Astrocyte (in vitro differentiated cells and primary cell): ENCODE measurements at regions not wholly inside any gene's neighbourhood (a gene's known extent, or its start where the extent isn't known, plus 50 kb on each side); places are given as distances from the start of the nearest gene placed in this dataset.
"Not testable (repeated sequence)": the region's sequence is repeated elsewhere in the genome, so short reads cannot be mapped to it uniquely, and the experiment has no call there.

Source experiments
- DNase-seq: peaks from one replicate; pipeline ENCODE4 v3.0.0-alpha.2; 2010; ENCODE audit warnings: low read depth
- FAIRE-seq: peaks from 2 replicates; lab custom pipeline; 2011; peaks lifted over from hg19 to GRCh38; lab: Jason Lieb, UNC
- H2AFZ ChIP-seq: 2 replicates; pipeline ENCODE4 v1.6.0; 2012; ENCODE audit warnings: low read depth, low read length, inconsistent platforms
- H3K27ac ChIP-seq: 2 replicates; pipeline ENCODE4 v1.5.1; 2011; ENCODE audit warnings: low read depth, low read length, inconsistent platforms
- H3K27me3 ChIP-seq: 2 replicates; pipeline ENCODE4 v1.6.0; 2011; ENCODE audit warnings: low read length, inconsistent platforms; ENCODE audit not compliant: insufficient read depth
- H3K36me3 ChIP-seq: 2 replicates; pipeline ENCODE4 v1.5.1; 2011; ENCODE audit warnings: low read length, inconsistent platforms; ENCODE audit not compliant: insufficient read depth
- H3K4me1 ChIP-seq: 2 replicates; pipeline ENCODE4 v1.5.1; 2011; ENCODE audit warnings: low read length, inconsistent platforms; ENCODE audit not compliant: insufficient read depth
- H3K4me2 ChIP-seq: 2 replicates; pipeline ENCODE4 v1.6.0; 2012; ENCODE audit warnings: low read length, inconsistent platforms
- H3K4me3 ChIP-seq: 2 replicates; pipeline ENCODE4 v1.5.1; 2011; ENCODE audit warnings: low read depth, mild to moderate bottlenecking, low read length, inconsistent platforms; ENCODE audit not compliant: insufficient read depth
- H3K79me2 ChIP-seq: 2 replicates; pipeline ENCODE4 v1.6.0; 2012; ENCODE audit warnings: mild to moderate bottlenecking, low read length, inconsistent platforms; ENCODE audit not compliant: insufficient read depth
- H3K9ac ChIP-seq: 2 replicates; pipeline ENCODE4 v1.6.0; 2012; ENCODE audit warnings: mild to moderate bottlenecking, low read length, inconsistent platforms
- H3K9me3 ChIP-seq: 2 replicates; pipeline ENCODE4 v1.5.1; 2012; ENCODE audit warnings: low read depth, mild to moderate bottlenecking, low read length, inconsistent platforms; ENCODE audit not compliant: insufficient read depth
- H4K20me1 ChIP-seq: 2 replicates; pipeline ENCODE4 v1.6.0; 2012; ENCODE audit warnings: low read length, inconsistent platforms; ENCODE audit not compliant: insufficient read depth
- H3K27ac Mint-ChIP-seq: one replicate; pipeline ENCODE4 v1.8.0; 2021; ENCODE audit warnings: mild to moderate bottlenecking, mixed read lengths; ENCODE audit not compliant: unreplicated experiment
- H3K27me3 Mint-ChIP-seq: one replicate; pipeline ENCODE4 v1.8.0; 2021; ENCODE audit warnings: low read depth, mixed read lengths; ENCODE audit not compliant: unreplicated experiment
- H3K36me3 Mint-ChIP-seq: one replicate; pipeline ENCODE4 v1.8.0; 2021; ENCODE audit warnings: low read depth, mixed read lengths; ENCODE audit not compliant: unreplicated experiment
- H3K4me1 Mint-ChIP-seq: one replicate; pipeline ENCODE4 v1.8.0; 2021; ENCODE audit warnings: low read depth, mixed read lengths; ENCODE audit not compliant: unreplicated experiment
- H3K4me3 Mint-ChIP-seq: one replicate; pipeline ENCODE4 v1.8.0; 2021; ENCODE audit warnings: mild to moderate bottlenecking, moderate library complexity, mixed read lengths; ENCODE audit not compliant: unreplicated experiment
- H3K9me3 Mint-ChIP-seq: one replicate; pipeline ENCODE4 v1.8.0; 2021; ENCODE audit warnings: mild to moderate bottlenecking, mixed read lengths; ENCODE audit not compliant: unreplicated experiment

DNA sequence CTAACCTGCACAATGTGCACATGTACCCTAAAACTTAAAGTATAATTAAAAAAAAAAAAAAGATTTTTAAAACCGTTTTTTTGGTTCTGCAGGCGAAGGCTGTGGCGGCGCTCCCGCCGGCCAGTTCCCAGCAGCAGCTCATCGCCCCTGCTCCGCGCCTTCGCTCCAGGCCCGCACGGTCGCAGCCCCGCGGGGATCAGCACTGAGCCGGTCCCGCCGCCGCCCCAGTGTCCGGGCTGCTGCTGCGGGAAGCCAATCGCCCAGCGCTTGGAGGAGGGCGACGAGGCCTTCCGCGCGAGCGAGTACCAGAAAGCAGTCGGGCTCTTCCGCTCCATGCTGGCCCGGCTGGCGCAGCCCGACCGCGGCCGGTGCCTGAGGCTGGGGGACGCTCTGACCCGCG is 572.8 kb downstream of the TUBA3C start:
- not testable (repeated sequence) for H2AFZ ChIP-seq, H3K27me3 Mint-ChIP-seq, H3K36me3 Mint-ChIP-seq, H3K9ac ChIP-seq, H3K4me2 ChIP-seq, H3K9me3 Mint-ChIP-seq, H3K27me3 ChIP-seq, H3K4me3 Mint-ChIP-seq, H3K4me3 ChIP-seq, H3K79me2 ChIP-seq, H3K4me1 ChIP-seq, H3K27ac Mint-ChIP-seq, H3K4me1 Mint-ChIP-seq, H3K9me3 ChIP-seq, H3K27ac ChIP-seq, H4K20me1 ChIP-seq, H3K36me3 ChIP-seq, DNase-seq, FAIRE-seq

GRCh38 chr13:18600366-18600765 is 581.3 kb downstream of the TUBA3C start:
- not testable (repeated sequence) for H3K4me3 ChIP-seq, H3K9me3 ChIP-seq, H3K4me3 Mint-ChIP-seq, H3K27me3 ChIP-seq, H3K36me3 Mint-ChIP-seq, H3K27ac ChIP-seq, DNase-seq, H3K27ac Mint-ChIP-seq, H3K4me2 ChIP-seq, H3K9ac ChIP-seq, FAIRE-seq, H3K27me3 Mint-ChIP-seq, H4K20me1 ChIP-seq, H3K79me2 ChIP-seq, H3K36me3 ChIP-seq, H3K9me3 Mint-ChIP-seq, H2AFZ ChIP-seq, H3K4me1 Mint-ChIP-seq, H3K4me1 ChIP-seq

GRCh38 chr13:18599791-18600211 is 581.8 kb downstream of the TUBA3C start:
- FAIRE-seq, H3K9ac ChIP-seq, H3K79me2 ChIP-seq, H3K27me3 ChIP-seq, H3K27me3 Mint-ChIP-seq, H3K4me3 Mint-ChIP-seq, H3K4me3 ChIP-seq, H2AFZ ChIP-seq, H3K9me3 ChIP-seq, H3K4me1 Mint-ChIP-seq, H3K36me3 Mint-ChIP-seq, H3K27ac ChIP-seq, H3K27ac Mint-ChIP-seq, H3K4me2 ChIP-seq, H4K20me1 ChIP-seq, DNase-seq, H3K9me3 Mint-ChIP-seq, H3K36me3 ChIP-seq, H3K4me1 ChIP-seq: not testable (repeated sequence)

GRCh38 chr13:18598543-18598942 is 583.1 kb downstream of the TUBA3C start:
- not testable (repeated sequence) for H3K79me2 ChIP-seq, H3K9me3 ChIP-seq, FAIRE-seq, H4K20me1 ChIP-seq, H3K27ac ChIP-seq, H3K36me3 Mint-ChIP-seq, H3K9ac ChIP-seq, H3K4me1 ChIP-seq, DNase-seq, H3K27ac Mint-ChIP-seq, H3K27me3 Mint-ChIP-seq, H3K36me3 ChIP-seq, H3K4me3 ChIP-seq, H2AFZ ChIP-seq, H3K4me2 ChIP-seq, H3K27me3 ChIP-seq, H3K4me3 Mint-ChIP-seq, H3K9me3 Mint-ChIP-seq, H3K4me1 Mint-ChIP-seq

GRCh38 chr13:18597940-18598339 is 583.7 kb downstream of the TUBA3C start:
- not testable (repeated sequence) for H3K36me3 ChIP-seq, H3K4me2 ChIP-seq, FAIRE-seq, H2AFZ ChIP-seq, DNase-seq, H3K9ac ChIP-seq, H3K36me3 Mint-ChIP-seq, H3K4me3 ChIP-seq, H3K27me3 ChIP-seq, H3K9me3 ChIP-seq, H3K4me1 ChIP-seq, H3K79me2 ChIP-seq, H3K27me3 Mint-ChIP-seq, H4K20me1 ChIP-seq, H3K4me1 Mint-ChIP-seq, H3K4me3 Mint-ChIP-seq, H3K27ac Mint-ChIP-seq, H3K27ac ChIP-seq, H3K9me3 Mint-ChIP-seq

GRCh38 chr13:18577103-18577502 is 604.5 kb downstream of the TUBA3C start:
- not testable (repeated sequence) for H3K4me1 Mint-ChIP-seq, DNase-seq, H3K9ac ChIP-seq, H3K4me2 ChIP-seq, H3K27ac Mint-ChIP-seq, H3K9me3 Mint-ChIP-seq, H4K20me1 ChIP-seq, H3K79me2 ChIP-seq, H3K27me3 ChIP-seq, H3K27ac ChIP-seq, H3K4me1 ChIP-seq, H3K36me3 ChIP-seq, H3K36me3 Mint-ChIP-seq, H3K27me3 Mint-ChIP-seq, H3K4me3 Mint-ChIP-seq, FAIRE-seq, H3K9me3 ChIP-seq, H3K4me3 ChIP-seq, H2AFZ ChIP-seq
